Stomach (tissue), 8 donors: ENCODE measurements at regions not wholly inside any gene's neighbourhood (a gene's known extent, or its start where the extent isn't known, plus 50 kb on each side); places are given as distances from the start of the nearest gene placed in this dataset.
A peak's percentile ranks its signal among the peaks of the same experiment; 100 is the strongest.

ENCODE experiments used
- DNase-seq, 2 donors: peaks; one replicate each; pipeline versions ENCODE4 v3.0.0 to v3.0.0-alpha.2; 2013 to 2019
- H3K27ac ChIP-seq, 5 donors: fragments of 200-600 bp in 4 of 5; sonication (generic) in 4 of 5; one replicate each; pipeline ENCODE4 v1.5.1; 2013 to 2019; ENCODE audit warnings: mild to moderate bottlenecking in 1 of 5, moderate library complexity in 1 of 5
- H3K27me3 ChIP-seq, 3 donors: fragments of 200-600 bp; sonication (generic); one replicate each; pipeline ENCODE4 v1.5.1; 2017 to 2019; ENCODE audit warnings: mixed run types in 1 of 3
- H3K36me3 ChIP-seq, 4 donors: fragments of 200-600 bp; sonication (generic); 1 replicate in 3 of 4; 2 replicates in 1 of 4; pipeline ENCODE4 v1.5.1; 2016 to 2019
- H3K4me1 ChIP-seq, 4 donors: fragments of 200-600 bp; sonication (generic); one replicate each; pipeline ENCODE4 v1.5.1; 2016 to 2019
- H3K4me3 ChIP-seq, 4 donors: fragments of 200-600 bp; sonication (generic) in 3 of 4; one replicate each; pipeline ENCODE4 v1.5.1; 2016 to 2019; ENCODE audit warnings: mild to moderate bottlenecking in 1 of 4
- H3K9me3 ChIP-seq, 4 donors: fragments of 200-600 bp; sonication (generic); one replicate each; pipeline ENCODE4 v1.5.1; 2016 to 2019
- EP300 ChIP-seq: sonication (generic); formaldehyde crosslinking; IDR thresholded peaks from one replicate; pipeline ENCODE4 v1.6.1; 2017; ENCODE audit warnings: antibody characterized with exemption
- POLR2A ChIP-seq, 4 donors: fragments of 450-650 bp; IDR thresholded peaks; one replicate each; pipeline ENCODE4 v1.6.1; 2016; ENCODE audit warnings: antibody characterized with exemption in 4 of 4, control low read depth in 2 of 4, mild to moderate bottlenecking in 1 of 4, moderate library complexity in 1 of 4
- POLR2AphosphoS5 ChIP-seq, 3 donors: sonication (generic); formaldehyde crosslinking; IDR thresholded peaks; one replicate each; pipeline ENCODE4 v1.6.1; 2016; ENCODE audit warnings: antibody characterized with exemption in 3 of 3
- WGBS, 5 donors: extraction: QIAGEN DNeasy Blood & Tissue Kit in 3 of 5; methylation state at CpG; one replicate each; pipeline versions ENCODE4 v1.1.5 to v1.1.7; 2013 to 2018; 5-methylcytosine and 5-hydroxymethylcytosine counted together
- intact Hi-C: fragments of 100-400 bp; cut with DNase I; formaldehyde crosslinking; loops from one replicate; pipeline ENCODE4 v1.15.1; 2023; ENCODE audit warnings: low total_unique reads
- TF ChIP-seq, protein P1 (sequence below), 7 experiments: fragments of 450-650 bp in 4 of 7; fragments of 200-600 bp in 3 of 7; sonication (generic) in 3 of 7; IDR thresholded peaks; one replicate each; pipeline ENCODE4 v1.5.1; 2016 to 2019; ENCODE audit warnings: antibody characterized with exemption in 7 of 7, control low read depth in 2 of 7, mild to moderate bottlenecking in 1 of 7
- donor health status: healthy with polysubstance abuse.
- donor health status: Bipolar disorder and iron deficiency.
- donor health status: healthy.

DNA sequence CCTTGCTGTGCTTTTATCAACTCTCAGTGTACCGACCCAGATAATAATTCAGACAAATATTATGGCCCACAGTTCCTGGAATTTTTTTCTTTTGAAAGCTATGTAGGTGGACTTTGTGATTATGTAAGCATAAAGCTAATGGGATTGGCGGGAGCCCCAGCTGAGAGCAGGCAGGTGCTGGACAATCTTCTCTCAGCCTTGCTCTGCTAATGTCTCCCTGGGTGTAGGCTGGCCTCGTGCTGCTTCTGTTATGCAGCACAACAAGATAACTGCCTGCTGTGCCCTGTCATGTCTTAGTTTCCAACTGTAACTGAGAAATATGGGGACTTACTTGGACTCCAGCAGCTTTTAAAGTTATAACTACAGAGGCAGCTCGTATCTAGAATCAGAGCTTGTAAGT lies 415.0 kb downstream of the PDCD6IP start:
- no peaks in the 10 kb centered on the region for H3K36me3 ChIP-seq
- no peaks in the 10 kb centered on the region for H3K27me3 ChIP-seq
- H3K9me3 ChIP-seq: no peaks in the 10 kb centered on the region
- TF ChIP-seq, protein P1, sequence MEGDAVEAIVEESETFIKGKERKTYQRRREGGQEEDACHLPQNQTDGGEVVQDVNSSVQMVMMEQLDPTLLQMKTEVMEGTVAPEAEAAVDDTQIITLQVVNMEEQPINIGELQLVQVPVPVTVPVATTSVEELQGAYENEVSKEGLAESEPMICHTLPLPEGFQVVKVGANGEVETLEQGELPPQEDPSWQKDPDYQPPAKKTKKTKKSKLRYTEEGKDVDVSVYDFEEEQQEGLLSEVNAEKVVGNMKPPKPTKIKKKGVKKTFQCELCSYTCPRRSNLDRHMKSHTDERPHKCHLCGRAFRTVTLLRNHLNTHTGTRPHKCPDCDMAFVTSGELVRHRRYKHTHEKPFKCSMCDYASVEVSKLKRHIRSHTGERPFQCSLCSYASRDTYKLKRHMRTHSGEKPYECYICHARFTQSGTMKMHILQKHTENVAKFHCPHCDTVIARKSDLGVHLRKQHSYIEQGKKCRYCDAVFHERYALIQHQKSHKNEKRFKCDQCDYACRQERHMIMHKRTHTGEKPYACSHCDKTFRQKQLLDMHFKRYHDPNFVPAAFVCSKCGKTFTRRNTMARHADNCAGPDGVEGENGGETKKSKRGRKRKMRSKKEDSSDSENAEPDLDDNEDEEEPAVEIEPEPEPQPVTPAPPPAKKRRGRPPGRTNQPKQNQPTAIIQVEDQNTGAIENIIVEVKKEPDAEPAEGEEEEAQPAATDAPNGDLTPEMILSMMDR (IDR thresholded peaks at IDR 0.05): no peak
- H3K27ac ChIP-seq: peak overlapping the region; percentile 65 to 85 (median 80)
- peaks cover 15 to 34% (median 27%) of the 10 kb centered on the region in 4 donors for H3K4me1 ChIP-seq
- intact Hi-C loops: no loop called here
- DNase-seq: peak; percentile 56 to 77
- no peak overlapping the region for H3K4me3 ChIP-seq
- WGBS, 5 donors: 25 to 33% (median 29%) methylated on average over 4 of the region's 4 CpGs

DNA sequence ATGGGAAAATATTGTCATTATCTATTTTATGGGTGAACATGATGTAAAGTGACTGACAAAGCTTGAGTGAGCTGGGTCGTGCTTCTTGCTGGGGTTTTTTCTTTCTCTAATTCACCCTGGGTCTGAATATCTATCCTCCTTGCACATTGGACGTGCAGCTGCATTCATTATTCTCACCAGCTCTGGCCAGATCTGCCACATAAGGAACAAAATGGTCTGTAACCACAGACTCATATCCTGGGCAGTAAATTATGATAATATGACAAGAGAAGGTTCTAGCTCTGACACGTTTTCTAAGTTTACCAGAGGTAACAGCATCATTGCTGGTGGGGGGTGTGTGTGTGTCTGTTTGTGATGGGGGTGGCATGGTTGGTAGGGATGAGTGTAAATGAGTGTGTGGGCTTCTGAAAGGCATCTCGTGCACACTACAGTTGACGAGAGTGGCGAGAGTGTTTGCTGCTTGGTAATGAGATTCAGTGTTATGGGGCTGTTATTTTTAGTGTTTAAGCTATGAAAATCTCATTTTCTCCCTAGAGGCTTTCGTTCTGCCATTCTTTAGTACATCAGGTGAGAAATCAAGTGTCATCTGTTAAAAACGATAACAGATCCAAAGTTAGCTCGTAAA lies 418.4 kb downstream of the PDCD6IP start:
- no peak overlapping the region for H3K4me3 ChIP-seq
- no peak overlapping the region for H3K27ac ChIP-seq
- no peak for DNase-seq
- H3K9me3 ChIP-seq: no peaks in the 10 kb centered on the region
- H3K36me3 ChIP-seq: no peaks in the 10 kb centered on the region
- TF ChIP-seq EP300 (no peak), POLR2AphosphoS5 (IDR thresholded peaks at IDR 0.05) (no peak), POLR2A (IDR thresholded peaks at IDR 0.05) (no peak)
- TF ChIP-seq, protein P1 (IDR thresholded peaks at IDR 0.05): no peak
- H3K4me1 ChIP-seq: peaks cover 10 to 24% (median 21%) of the 10 kb centered on the region in 4 donors
- H3K27me3 ChIP-seq: no peaks in the 10 kb centered on the region
- 84 to 89% (median 85%) methylated on average over 9 of the region's 9 CpGs for WGBS, 5 donors
- intact Hi-C loops: no loop called here

DNA sequence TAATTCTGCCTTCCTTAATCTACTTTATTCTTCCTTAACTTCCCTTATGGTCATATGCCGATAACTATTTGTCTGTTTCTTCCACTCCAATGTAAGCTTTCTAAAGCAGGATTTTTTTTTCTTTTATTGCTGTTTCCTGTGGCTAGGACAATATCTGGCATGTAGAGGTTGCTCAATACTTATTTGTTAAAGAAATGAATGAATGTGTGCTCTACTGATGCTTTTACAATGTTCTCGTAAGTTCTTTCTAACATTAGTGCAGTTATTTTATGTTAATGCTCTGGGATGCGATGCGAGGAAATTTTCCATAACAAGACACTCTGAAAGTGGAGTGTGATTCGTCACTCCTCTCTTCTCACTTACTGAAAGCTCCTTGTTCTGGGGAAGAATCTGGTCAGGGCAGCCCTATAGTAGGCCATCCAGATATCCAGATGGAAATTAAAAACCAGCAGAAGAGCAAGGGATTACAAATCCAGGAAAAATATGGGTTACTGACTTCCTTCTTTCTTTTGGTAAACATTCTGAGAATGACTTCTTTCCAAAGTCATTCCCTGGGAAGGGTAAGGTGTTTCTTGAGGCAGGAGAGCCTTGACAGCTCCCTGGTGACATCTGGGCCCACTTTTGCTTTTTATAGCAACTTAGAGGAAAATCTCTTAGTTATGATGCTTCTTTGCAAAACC lies 420.4 kb downstream of the PDCD6IP start:
- Histone ChIP-seq H3K36me3 (no peaks in the 10 kb centered on the region), H3K9me3 (no peaks in the 10 kb centered on the region), H3K4me3 (no peak overlapping the region), H3K27ac (no peak overlapping the region), H3K27me3 (no peaks in the 10 kb centered on the region), H3K4me1 (peaks cover 0 to 4% (median 2%) of the 10 kb centered on the region in 4 donors)
- no peak for DNase-seq
- intact Hi-C loops: no loop called here
- TF ChIP-seq, protein P1 (IDR thresholded peaks at IDR 0.05): no peak
- TF ChIP-seq EP300 (no peak), POLR2A (IDR thresholded peaks at IDR 0.05) (no peak), POLR2AphosphoS5 (IDR thresholded peaks at IDR 0.05) (no peak)
- WGBS, 5 donors: 79 to 92% (median 80%) methylated on average over 5 of the region's 5 CpGs

DNA sequence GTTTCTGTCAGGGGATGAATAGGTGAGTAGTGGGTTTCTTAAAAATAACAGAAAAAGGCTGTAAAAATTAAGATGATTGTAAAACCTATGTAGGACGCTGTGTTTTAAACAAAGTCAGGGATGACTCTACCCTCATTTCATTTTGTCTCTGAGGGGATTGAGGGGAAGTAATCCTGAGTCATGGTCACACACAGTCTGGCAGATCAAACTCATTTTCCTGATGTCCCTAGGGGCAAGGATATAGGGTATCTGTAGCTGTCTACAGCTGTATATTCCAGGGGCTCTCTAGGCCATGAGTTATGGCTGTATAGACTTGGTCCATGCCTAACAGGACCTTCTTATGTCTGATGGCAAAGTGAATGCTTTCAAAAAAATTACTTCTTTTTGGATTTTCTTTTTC lies 421.1 kb downstream of the PDCD6IP start:
- 91 to 100% (median 100%) methylated on average over 1 of the region's 1 CpG for WGBS, 5 donors
- Histone ChIP-seq H3K36me3 (no peaks in the 10 kb centered on the region), H3K27ac (no peak overlapping the region), H3K27me3 (no peaks in the 10 kb centered on the region), H3K4me1 (no peaks in the 10 kb centered on the region), H3K4me3 (no peak overlapping the region), H3K9me3 (no peaks in the 10 kb centered on the region)
- TF ChIP-seq POLR2AphosphoS5 (IDR thresholded peaks at IDR 0.05): no peak
- TF ChIP-seq POLR2A (IDR thresholded peaks at IDR 0.05): no peak
- TF ChIP-seq, protein P1 (IDR thresholded peaks at IDR 0.05): no peak
- no peak for TF ChIP-seq EP300
- intact Hi-C loops: no loop called here
- no peak for DNase-seq
